Epithelial cell of proximal tubule (primary cell): ENCODE measurements at regions not wholly inside any gene's neighbourhood (a gene's known extent, or its start where the extent isn't known, plus 50 kb on each side); places are given as distances from the start of the nearest gene placed in this dataset.
"Not testable (repeated sequence)": the region's sequence is repeated elsewhere in the genome, so short reads cannot be mapped to it uniquely, and the experiment has no call there.

Experiments
- DNase-seq: peaks from one replicate; pipeline ENCODE4 v3.0.0-alpha.2; 2011; ENCODE audit warnings: low read depth
- H3K4me3 ChIP-seq: 2 replicates; pipeline ENCODE4 v1.5.1; 2011; ENCODE audit warnings: low read depth, mild to moderate bottlenecking, low read length
- CTCF ChIP-seq: conservative IDR thresholded peaks from 2 replicates; pipeline ENCODE4 v1.5.1; 2012; ENCODE audit warnings: low read depth, mild to moderate bottlenecking, low read length

GRCh38 chr17:21573271-21573960, 118.9 kb upstream of the KCNJ18 start:
- not testable (repeated sequence) for DNase-seq
- peak overlapping the region; percentile 57 for H3K4me3 ChIP-seq

GRCh38 chr17:21573961-21574610, 118.2 kb upstream of the KCNJ18 start:
- no peak for TF ChIP-seq CTCF
- no peak for DNase-seq
- H3K4me3 ChIP-seq = peak overlapping the region; percentile 57

- H3K4me3 ChIP-seq = peak overlapping the region; percentile 40
Measured at GRCh38 chr17:21574611-21575255, 117.6 kb upstream of the KCNJ18 start.

GRCh38 chr17:21578783-21579182, 113.5 kb upstream of the KCNJ18 start:
- DNase-seq, H3K4me3 ChIP-seq: not testable (repeated sequence)

More at GRCh38 chr17:21574611-21575255, 117.6 kb upstream of the KCNJ18 start:
- not testable (repeated sequence) for DNase-seq

GRCh38 chr17:21592774-21593173, 99.5 kb upstream of the KCNJ18 start:
- no peak for TF ChIP-seq CTCF
- no peak overlapping the region for H3K4me3 ChIP-seq
- DNase-seq = no peak

- not testable (repeated sequence) for DNase-seq, H3K4me3 ChIP-seq
Measured at GRCh38 chr17:21593452-21594105, 98.7 kb upstream of the KCNJ18 start.

GRCh38 chr17:21595086-21595485, 97.2 kb upstream of the KCNJ18 start:
- DNase-seq = no peak
- TF ChIP-seq CTCF = no peak
- H3K4me3 ChIP-seq = no peak overlapping the region

- no peak for TF ChIP-seq CTCF
- no peak overlapping the region for H3K4me3 ChIP-seq
- no peak for DNase-seq
Measured at GRCh38 chr17:21602176-21602575, 90.1 kb upstream of the KCNJ18 start.

- not testable (repeated sequence) for H3K4me3 ChIP-seq, DNase-seq
Measured at GRCh38 chr17:21603292-21603691, 89.0 kb upstream of the KCNJ18 start.

- not testable (repeated sequence) for H3K4me3 ChIP-seq, DNase-seq
Measured at GRCh38 chr17:21611443-21611842, 80.9 kb upstream of the KCNJ18 start.

GRCh38 chr17:21612123-21613070, 79.9 kb upstream of the KCNJ18 start:
- not testable (repeated sequence) for DNase-seq, H3K4me3 ChIP-seq
